Testis (tissue), 2 donors: ENCODE measurements at regions not wholly inside any gene's neighbourhood (a gene's known extent, or its start where the extent isn't known, plus 50 kb on each side); places are given as distances from the start of the nearest gene placed in this dataset.

Source experiments
- DNase-seq: peaks from one replicate; pipeline ENCODE4 v3.0.0-alpha.2; 2019
- H3K27ac ChIP-seq, 2 donors: fragments of 200-600 bp; sonication (generic); one replicate each; pipeline ENCODE4 v1.5.1; 2019
- H3K27me3 ChIP-seq: fragments of 200-600 bp; sonication (generic); one replicate; pipeline ENCODE4 v1.5.1; 2019
- H3K36me3 ChIP-seq: fragments of 200-600 bp; sonication (generic); one replicate; pipeline ENCODE4 v1.5.1; 2017; ENCODE audit warnings: low read depth; ENCODE audit errors: missing control alignments
- H3K4me1 ChIP-seq: fragments of 200-600 bp; sonication (generic); one replicate; pipeline ENCODE4 v1.5.1; 2019
- H3K4me3 ChIP-seq, 2 donors: fragments of 200-600 bp; sonication (generic); one replicate each; pipeline ENCODE4 v1.5.1; 2017 to 2019
- H3K9me3 ChIP-seq: fragments of 200-600 bp; sonication (generic); one replicate; pipeline ENCODE4 v1.5.1; 2017
- CTCF ChIP-seq, 3 experiments: fragments of 450-650 bp in 2 of 3; fragments of 200-600 bp in 1 of 3; sonication (generic) in 1 of 3; IDR thresholded peaks; one replicate each; pipeline ENCODE4 v1.5.1; 2016 to 2019; ENCODE audit warnings: antibody characterized with exemption in 3 of 3, mild to moderate bottlenecking in 2 of 3, moderate library complexity in 1 of 3
- POLR2A ChIP-seq: fragments of 450-650 bp; IDR thresholded peaks from one replicate; pipeline ENCODE4 v1.6.1; 2017; ENCODE audit warnings: antibody characterized with exemption, mild to moderate bottlenecking, moderate library complexity
- WGBS, 2 donors: methylation state at CpG; one replicate each; pipeline ENCODE4 v1.1.5; 2018; 5-methylcytosine and 5-hydroxymethylcytosine counted together
- intact Hi-C: fragments of 100-400 bp; cut with DNase I; formaldehyde crosslinking; loops from one replicate; pipeline ENCODE4 v1.15.1; 2023; ENCODE audit warnings: low total_unique reads

GRCh38 chr3:23029001-23029400 lies 174.1 kb upstream of the UBE2E2 start:
- H3K36me3 ChIP-seq, result no peaks in the 10 kb centered on the region
- peaks cover 4% of the 10 kb centered on the region for H3K27me3 ChIP-seq
- H3K9me3 ChIP-seq, result no peaks in the 10 kb centered on the region
- WGBS, 2 donors, result 56 to 62% methylated on average over 2 of the region's 2 CpGs
- TF ChIP-seq CTCF (IDR thresholded peaks at IDR 0.05) (no peak), POLR2A (no peak)
- H3K4me3 ChIP-seq, result no peak overlapping the region
- no peaks in the 10 kb centered on the region for H3K4me1 ChIP-seq
- no peak for DNase-seq
- H3K27ac ChIP-seq, result no peak overlapping the region
- intact Hi-C loops, result no loop called here

GRCh38 chr3:23035927-23036640 lies 167.0 kb upstream of the UBE2E2 start:
- intact Hi-C loops, result no loop called here
- TF ChIP-seq POLR2A (no peak), CTCF (IDR thresholded peaks at IDR 0.05) (no peak)
- WGBS, 2 donors, result 62 to 63% methylated on average over 6 to 9 of the region's 9 CpGs
- Histone ChIP-seq H3K27me3 (no peaks in the 10 kb centered on the region), H3K4me3 (no peak overlapping the region), H3K36me3 (no peaks in the 10 kb centered on the region), H3K9me3 (no peaks in the 10 kb centered on the region), H3K27ac (no peak overlapping the region), H3K4me1 (peaks cover 9% of the 10 kb centered on the region)
- DNase-seq, result no peak

- no peaks in the 10 kb centered on the region for H3K9me3 ChIP-seq
- peaks cover 9% of the 10 kb centered on the region for H3K4me1 ChIP-seq
- H3K27ac ChIP-seq, result no peak overlapping the region
- intact Hi-C loops, result no loop called here
- no peaks in the 10 kb centered on the region for H3K27me3 ChIP-seq
- no peaks in the 10 kb centered on the region for H3K36me3 ChIP-seq
- DNase-seq, result no peak
- WGBS, 2 donors, result 29 to 31% methylated on average over 4 of the region's 4 CpGs
- no peak overlapping the region for H3K4me3 ChIP-seq
- TF ChIP-seq CTCF (IDR thresholded peaks at IDR 0.05) (no peak), POLR2A (no peak)
These were observed 166.4 kb upstream of the UBE2E2 start for GRCh38 chr3:23036728-23037127.

- H3K27ac ChIP-seq, result no peak overlapping the region
- no peaks in the 10 kb centered on the region for H3K9me3 ChIP-seq
- 40% methylated on average over 2 of the region's 2 CpGs for WGBS, 2 donors
- no peaks in the 10 kb centered on the region for H3K36me3 ChIP-seq
- no peak for DNase-seq
- TF ChIP-seq CTCF (IDR thresholded peaks at IDR 0.05), result no peak
- no peak for TF ChIP-seq POLR2A
- H3K4me3 ChIP-seq, result no peak overlapping the region
- no peaks in the 10 kb centered on the region for H3K27me3 ChIP-seq
- intact Hi-C loops, result no loop called here
- peaks cover 9% of the 10 kb centered on the region for H3K4me1 ChIP-seq
These were observed 164.7 kb upstream of the UBE2E2 start for GRCh38 chr3:23038471-23038870.
